Fibroblast of lung (primary cell): ENCODE measurements at regions not wholly inside any gene's neighbourhood (a gene's known extent, or its start where the extent isn't known, plus 50 kb on each side); places are given as distances from the start of the nearest gene placed in this dataset.

Experiments
- DNase-seq, 2 donors: peaks; one replicate each; pipeline versions ENCODE4 v3.0.0 to v3.0.0-alpha.2; 2010; ENCODE audit warnings: low read depth in 2 of 2
- H2AFZ ChIP-seq: 2 replicates; pipeline ENCODE4 v1.5.1; 2012; ENCODE audit warnings: low read length, control low read depth, inconsistent platforms
- H3K27ac ChIP-seq: 2 replicates; pipeline ENCODE4 v1.5.1; 2011; ENCODE audit warnings: low read length, control low read depth; ENCODE audit not compliant: insufficient read depth
- H3K27me3 ChIP-seq: 2 replicates; pipeline ENCODE4 v1.5.1; 2011; ENCODE audit warnings: mild to moderate bottlenecking, low read length; ENCODE audit not compliant: control insufficient read depth, insufficient read depth
- H3K36me3 ChIP-seq: 2 replicates; pipeline ENCODE4 v1.5.1; 2011; ENCODE audit warnings: low read length; ENCODE audit not compliant: control insufficient read depth, insufficient read depth
- H3K4me1 ChIP-seq: 2 replicates; pipeline ENCODE4 v1.5.1; 2011; ENCODE audit warnings: low read length; ENCODE audit not compliant: control insufficient read depth, insufficient read depth; ENCODE audit errors: extremely low read depth
- H3K4me2 ChIP-seq: 2 replicates; pipeline ENCODE4 v1.5.1; 2011; ENCODE audit warnings: low read length, control low read depth; ENCODE audit not compliant: insufficient read depth; ENCODE audit errors: extremely low read depth
- H3K4me3 ChIP-seq, 4 experiments: fragments of 200-600 bp in 1 of 4; sonication (generic) in 1 of 4; replicated peaks in 1 of 4; 2 replicates each; pipeline ENCODE4 v1.5.1; 2011 to 2016; ENCODE audit warnings: low read length in 4 of 4, low read depth in 3 of 4, mild to moderate bottlenecking in 3 of 4, control low read depth in 2 of 4, inconsistent platforms in 1 of 4, mixed read lengths in 1 of 4; ENCODE audit not compliant: insufficient read depth in 1 of 4; ENCODE audit errors: control extremely low read depth in 1 of 4
- H3K79me2 ChIP-seq: 2 replicates; pipeline ENCODE4 v1.5.1; 2012; ENCODE audit warnings: mild to moderate bottlenecking, low read length, inconsistent platforms; ENCODE audit not compliant: control insufficient read depth, insufficient read depth
- H3K9ac ChIP-seq: 2 replicates; pipeline ENCODE4 v1.5.1; 2011; ENCODE audit warnings: mild to moderate bottlenecking, low read length, control low read depth; ENCODE audit not compliant: insufficient read depth
- H3K9me3 ChIP-seq: 2 replicates; pipeline ENCODE4 v1.5.1; 2012; ENCODE audit warnings: low read depth, low read length; ENCODE audit not compliant: control insufficient read depth, insufficient read depth
- H4K20me1 ChIP-seq: 2 replicates; pipeline ENCODE4 v1.5.1; 2011; ENCODE audit warnings: low read length; ENCODE audit not compliant: control insufficient read depth, insufficient read depth; ENCODE audit errors: extremely low read depth
- CTCF ChIP-seq, 2 donors: IDR thresholded peaks in 1 of 2; conservative IDR thresholded peaks in 1 of 2; 1 replicate in 1 of 2; 2 replicates in 1 of 2; pipeline ENCODE4 v1.5.1; 2011 to 2012; ENCODE audit warnings: low read length in 2 of 2, control low read depth in 1 of 2, inconsistent platforms in 1 of 2, low read depth in 1 of 2, mild to moderate bottlenecking in 1 of 2
- EZH2 ChIP-seq: IDR thresholded peaks from 2 replicates; pipeline ENCODE4 v1.5.1; 2012; ENCODE audit warnings: low read length, control low read depth, mild to moderate bottlenecking; ENCODE audit errors: missing control alignments

DNA sequence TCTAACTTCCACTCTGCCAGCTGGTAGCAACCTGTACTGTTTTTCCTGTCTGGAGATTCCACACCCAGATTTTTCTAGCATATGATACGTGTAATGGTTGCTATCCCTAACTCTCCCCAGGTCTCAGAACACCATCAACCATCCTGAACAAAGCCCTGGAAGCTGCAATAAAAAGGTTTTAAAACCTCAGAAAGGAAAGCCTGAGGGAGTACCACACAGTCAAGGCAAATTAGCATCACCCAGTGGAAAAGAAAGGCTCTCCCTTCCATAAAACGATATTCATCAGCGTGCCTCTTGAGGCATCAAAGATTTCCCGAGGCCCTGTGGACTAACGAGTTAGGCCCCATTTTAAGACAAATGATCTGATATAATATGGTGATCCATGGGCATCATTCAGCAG is 421.0 kb downstream of the ADGRL2 start:
- no peak overlapping the region for H3K27ac ChIP-seq
- no peak for TF ChIP-seq EZH2
- no peak for TF ChIP-seq CTCF (conservative IDR thresholded peaks at IDR 0.05 in 1 of 2, IDR thresholded peaks at IDR 0.05 in 1 of 2; ENCODE audit: low read depth in 1 of 2, low read length in 2 of 2)
- H2AFZ ChIP-seq: no peak overlapping the region
- H3K4me3 ChIP-seq: no peak overlapping the region
- H3K79me2 ChIP-seq: no peaks in the 10 kb centered on the region
- peaks cover 7% of the 10 kb centered on the region for H3K4me1 ChIP-seq
- H3K9me3 ChIP-seq: no peaks in the 10 kb centered on the region
- H3K4me2 ChIP-seq: no peak overlapping the region
- no peak overlapping the region for H3K9ac ChIP-seq
- H4K20me1 ChIP-seq: no peaks in the 10 kb centered on the region
- no peak for DNase-seq
- H3K36me3 ChIP-seq: no peaks in the 10 kb centered on the region
- no peaks in the 10 kb centered on the region for H3K27me3 ChIP-seq

DNA sequence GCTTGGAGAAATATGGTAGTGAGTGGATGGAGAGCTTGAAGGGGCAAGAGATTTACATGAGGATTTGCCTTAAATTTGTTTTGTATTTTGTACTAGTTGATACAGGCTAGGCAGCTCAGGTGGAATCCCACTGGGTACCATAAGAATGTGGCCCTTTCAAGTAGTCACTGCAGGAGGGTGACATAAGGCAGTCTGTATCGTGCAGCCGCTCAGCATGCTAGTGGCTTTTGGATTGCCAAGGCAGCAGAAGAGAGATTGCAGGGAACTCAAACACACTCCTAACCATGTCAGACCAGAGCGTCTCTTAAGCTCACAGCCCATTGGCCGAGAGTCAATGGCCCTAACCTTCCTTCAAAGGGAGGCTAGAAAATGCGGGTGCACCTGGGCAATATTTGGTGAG is 420.0 kb downstream of the ADGRL2 start:
- H2AFZ ChIP-seq: no peak overlapping the region

DNA sequence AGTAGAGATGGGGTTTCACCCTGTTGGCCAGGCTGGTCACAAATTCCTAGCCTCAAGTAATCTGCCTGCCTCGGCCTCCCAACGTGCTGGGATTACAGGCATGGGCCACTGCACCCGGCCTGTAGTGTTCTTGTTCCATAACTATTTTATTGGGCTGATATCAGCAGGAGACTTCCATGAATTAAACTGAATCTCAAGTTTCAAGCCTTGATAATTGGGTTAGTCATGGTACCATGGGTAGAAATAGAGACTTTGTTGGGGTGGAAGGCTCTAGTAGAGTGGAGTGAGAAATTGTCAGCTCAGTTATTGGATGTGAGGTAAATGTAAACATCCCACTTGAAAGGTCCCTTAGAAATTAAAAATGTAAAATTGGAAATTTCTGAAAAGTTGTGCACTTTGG is 419.1 kb downstream of the ADGRL2 start:
- H3K4me2 ChIP-seq: no peak overlapping the region
- no peaks in the 10 kb centered on the region for H3K27me3 ChIP-seq
- H3K9me3 ChIP-seq: no peaks in the 10 kb centered on the region
- no peak overlapping the region for H2AFZ ChIP-seq
- TF ChIP-seq CTCF (conservative IDR thresholded peaks at IDR 0.05 in 1 of 2, IDR thresholded peaks at IDR 0.05 in 1 of 2; ENCODE audit: low read depth in 1 of 2, low read length in 2 of 2) (no peak), EZH2 (no peak)
- H3K36me3 ChIP-seq: no peaks in the 10 kb centered on the region
- H3K4me1 ChIP-seq: no peaks in the 10 kb centered on the region
- no peak overlapping the region for H3K27ac ChIP-seq
- H3K9ac ChIP-seq: no peak overlapping the region
- no peak for DNase-seq
- H3K79me2 ChIP-seq: no peaks in the 10 kb centered on the region
- no peak overlapping the region for H3K4me3 ChIP-seq
- H4K20me1 ChIP-seq: no peaks in the 10 kb centered on the region

More for the DNA sequence above, 420.0 kb downstream of the ADGRL2 start:
- Histone ChIP-seq H3K4me1 (peaks cover 4% of the 10 kb centered on the region), H3K79me2 (no peaks in the 10 kb centered on the region), H3K27me3 (no peaks in the 10 kb centered on the region), H3K36me3 (no peaks in the 10 kb centered on the region), H3K9ac (no peak overlapping the region), H3K27ac (no peak overlapping the region), H3K4me2 (no peak overlapping the region), H3K9me3 (no peaks in the 10 kb centered on the region), H4K20me1 (no peaks in the 10 kb centered on the region), H3K4me3 (no peak overlapping the region)
- no peak for DNase-seq
- TF ChIP-seq EZH2: no peak
- no peak for TF ChIP-seq CTCF (conservative IDR thresholded peaks at IDR 0.05 in 1 of 2, IDR thresholded peaks at IDR 0.05 in 1 of 2; ENCODE audit: low read depth in 1 of 2, low read length in 2 of 2)
